Ishikawa (cell line): ENCODE measurements at regions not wholly inside any gene's neighbourhood (a gene's known extent, or its start where the extent isn't known, plus 50 kb on each side); places are given as distances from the start of the nearest gene placed in this dataset.

ENCODE experiments used
- NFIC ChIP-seq: IDR thresholded peaks from 2 replicates; pipeline ENCODE4 v1.6.1; 2012
- TAF1 ChIP-seq: IDR thresholded peaks from 2 replicates; pipeline ENCODE4 v1.6.1; 2012; ENCODE audit warnings: low read depth, mild to moderate bottlenecking

- TF ChIP-seq TAF1 = no peak
- no peak for TF ChIP-seq NFIC
Observed at GRCh38 chr4:8765084-8765483, 106.6 kb downstream of the HMX1 start.
